Left renal cortex interstitium (tissue), 4 donors: ENCODE measurements at regions not wholly inside any gene's neighbourhood (a gene's known extent, or its start where the extent isn't known, plus 50 kb on each side); places are given as distances from the start of the nearest gene placed in this dataset.
A peak's percentile ranks its signal among the peaks of the same experiment; 100 is the strongest.

Source experiments
- DNase-seq, 4 donors: peaks; one replicate each; pipeline ENCODE4 v3.0.0-alpha.2; 2013; ENCODE audit warnings: low read depth in 4 of 4, low spot score in 2 of 4, missing footprints in 1 of 4

GRCh38 chr20:11411765-11412164 lies 505.9 kb upstream of the BTBD3 start:
- DNase-seq: no peak

- no peak for DNase-seq
These were observed 490.7 kb upstream of the BTBD3 start for GRCh38 chr20:11426948-11427347.

- no peak for DNase-seq
These were observed 488.5 kb upstream of the BTBD3 start for GRCh38 chr20:11429168-11429567.

GRCh38 chr20:11429889-11430519 lies 487.7 kb upstream of the BTBD3 start:
- DNase-seq: peak in 1 of 4 donors; percentile 48

- no peak for DNase-seq
These were observed 487.0 kb upstream of the BTBD3 start for GRCh38 chr20:11430652-11431051.

GRCh38 chr20:11431621-11432020 lies 486.1 kb upstream of the BTBD3 start:
- DNase-seq: no peak

- no peak for DNase-seq
These were observed 485.3 kb upstream of the BTBD3 start for GRCh38 chr20:11432407-11432806.

GRCh38 chr20:11436113-11436905 lies 481.4 kb upstream of the BTBD3 start:
- no peak for DNase-seq

- DNase-seq: no peak
These were observed 480.6 kb upstream of the BTBD3 start for GRCh38 chr20:11437090-11437489.

- DNase-seq: no peak
These were observed 479.9 kb upstream of the BTBD3 start for GRCh38 chr20:11437611-11438380.

GRCh38 chr20:11438412-11438811 lies 479.3 kb upstream of the BTBD3 start:
- DNase-seq: no peak

GRCh38 chr20:11443382-11444119 lies 474.1 kb upstream of the BTBD3 start:
- no peak for DNase-seq

- no peak for DNase-seq
These were observed 472.5 kb upstream of the BTBD3 start for GRCh38 chr20:11445161-11445560.

- DNase-seq: no peak
These were observed 471.8 kb upstream of the BTBD3 start for GRCh38 chr20:11445891-11446290.

- DNase-seq: no peak
These were observed 470.2 kb upstream of the BTBD3 start for GRCh38 chr20:11447371-11448100.

GRCh38 chr20:11448554-11448953 lies 469.1 kb upstream of the BTBD3 start:
- DNase-seq: no peak

GRCh38 chr20:11451793-11452291 lies 465.9 kb upstream of the BTBD3 start:
- DNase-seq: peak in 2 of 4 donors; percentile 23 to 34

- DNase-seq: no peak
These were observed 465.4 kb upstream of the BTBD3 start for GRCh38 chr20:11452326-11452725.

GRCh38 chr20:11453430-11453829 lies 464.3 kb upstream of the BTBD3 start:
- DNase-seq: no peak
